ENCODE measurements at regions not wholly inside any gene's neighbourhood (a gene's known extent, or its start where the extent isn't known, plus 50 kb on each side); places are given as distances from the start of the nearest gene placed in this dataset.

DNA sequence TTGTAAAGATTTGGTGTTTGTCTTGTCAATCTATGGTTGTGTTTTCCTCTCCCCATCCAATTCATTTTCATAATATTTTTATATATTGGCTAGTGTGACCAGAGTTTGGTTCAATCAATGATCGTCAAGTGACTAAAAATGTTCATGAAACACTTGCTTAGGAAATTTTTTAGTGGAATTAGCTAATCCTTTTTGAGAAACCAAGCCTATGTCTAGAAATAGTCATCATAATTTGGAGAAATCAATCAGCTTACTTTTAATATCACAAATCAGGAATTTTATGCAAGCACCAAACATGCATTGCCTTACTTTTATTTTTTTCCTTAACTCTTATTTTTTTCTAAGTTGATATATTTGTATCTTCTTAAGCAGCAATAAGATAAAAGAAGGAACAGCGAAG, 403.1 kb upstream of the TBL1XR1 start:
- TF ChIP-seq POLR2A (IDR thresholded peaks at IDR 0.05) = no peak
- no peak for TF ChIP-seq CTCF (IDR thresholded peaks at IDR 0.05 in 8 of 11, conservative IDR thresholded peaks at IDR 0.05 in 3 of 11)

All from spleen (tissue), 7 donors.